ENCODE measurements at regions not wholly inside any gene's neighbourhood (a gene's known extent, or its start where the extent isn't known, plus 50 kb on each side); places are given as distances from the start of the nearest gene placed in this dataset.

DNA sequence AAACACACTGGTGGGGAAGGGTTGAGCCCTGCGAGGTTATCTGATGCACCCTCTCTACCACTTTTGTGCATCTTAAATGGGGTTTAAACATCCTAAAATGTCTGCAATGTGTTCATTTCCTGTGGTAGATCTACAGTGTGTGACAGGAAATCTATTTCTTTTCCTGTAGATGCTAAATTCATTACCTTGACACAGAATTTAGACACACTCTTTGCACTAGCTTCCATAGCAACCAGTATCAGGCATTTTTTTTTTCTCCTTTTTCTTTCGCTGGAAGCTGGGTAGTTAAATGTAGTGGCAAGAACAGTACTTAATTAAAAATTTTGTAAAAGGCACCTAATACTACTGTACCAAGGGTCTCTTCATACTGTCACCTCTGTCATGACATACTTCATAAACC is 141.1 kb downstream of the RFPL4B start:
- intact Hi-C loops (cut with DNase I; ENCODE audit: low total_unique reads): no loop called here
- no peaks in the 10 kb centered on the region for H3K9me3 ChIP-seq
- H3K36me3 ChIP-seq: no peaks in the 10 kb centered on the region
- no peak for DNase-seq
- TF ChIP-seq CTCF (IDR thresholded peaks at IDR 0.05): no peak
- H3K4me1 ChIP-seq: peaks cover 0 to 23% (median 3%) of the 10 kb centered on the region in 4 donors
- no peak overlapping the region for H3K4me3 ChIP-seq
- H3K27ac ChIP-seq: no peak overlapping the region
- no peaks in the 10 kb centered on the region for H3K27me3 ChIP-seq

DNA sequence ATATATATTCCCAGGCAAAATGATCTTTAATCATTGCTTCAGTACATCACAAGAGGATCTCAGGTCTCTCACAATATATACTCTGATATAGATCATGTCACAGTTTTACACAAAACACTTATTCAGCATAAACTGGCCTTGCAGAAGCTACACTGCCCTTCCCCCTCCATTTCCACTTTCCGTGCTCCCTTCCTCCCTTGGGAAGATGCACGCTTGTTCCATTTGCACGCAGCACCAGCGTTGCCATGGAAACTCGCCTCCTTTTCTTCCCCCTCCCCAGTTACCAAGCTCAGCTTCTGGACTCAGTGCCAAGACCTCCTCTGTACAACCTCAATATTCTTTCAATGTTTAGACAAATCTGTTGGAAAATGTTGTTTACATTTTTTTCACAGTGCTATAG is 154.6 kb downstream of the RFPL4B start:
- TF ChIP-seq CTCF (IDR thresholded peaks at IDR 0.05): no peak
- Histone ChIP-seq H3K27ac (no peak overlapping the region), H3K4me1 (no peaks in the 10 kb centered on the region), H3K9me3 (no peaks in the 10 kb centered on the region), H3K4me3 (no peak overlapping the region), H3K36me3 (no peaks in the 10 kb centered on the region), H3K27me3 (no peaks in the 10 kb centered on the region)
- no peak for DNase-seq
- intact Hi-C loops (cut with DNase I; ENCODE audit: low total_unique reads): no loop called here

DNA sequence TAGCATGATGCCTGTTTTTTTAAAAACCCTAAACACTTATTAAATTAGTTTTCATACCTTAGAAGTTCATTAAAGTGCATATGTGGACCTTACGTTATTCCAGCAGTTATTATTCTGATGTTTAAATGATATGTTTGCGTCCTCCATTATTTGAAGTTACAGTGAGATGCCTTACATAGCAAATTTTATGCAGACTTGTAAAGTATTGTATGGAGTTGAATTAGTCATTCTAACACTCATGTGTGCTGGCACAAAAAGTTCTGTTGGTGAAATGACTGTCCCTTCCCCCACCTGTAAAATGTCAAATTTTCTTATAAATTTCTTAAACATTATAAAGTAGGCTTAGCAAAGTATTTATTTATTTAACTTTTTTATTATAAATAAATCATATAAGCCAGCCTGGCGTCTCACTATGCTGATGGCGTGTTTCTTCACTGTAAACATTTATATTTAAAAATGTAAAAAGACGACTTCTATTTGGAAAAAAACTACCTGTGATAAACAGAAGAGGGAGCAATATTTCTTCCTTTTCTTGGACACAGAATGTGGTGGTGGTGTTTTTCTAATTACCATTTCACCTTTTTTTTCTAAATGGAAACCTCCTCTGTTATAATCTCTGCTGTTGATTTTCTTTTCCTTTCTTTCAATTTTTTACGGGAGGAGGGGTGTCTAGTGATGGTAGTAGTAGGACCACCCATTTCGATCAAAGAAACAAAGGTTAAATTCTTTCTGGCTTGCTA is 155.4 kb downstream of the RFPL4B start:
- H3K27ac ChIP-seq: no peak overlapping the region
- intact Hi-C loops (cut with DNase I; ENCODE audit: low total_unique reads): no loop called here
- no peak for TF ChIP-seq CTCF (IDR thresholded peaks at IDR 0.05)

DNA sequence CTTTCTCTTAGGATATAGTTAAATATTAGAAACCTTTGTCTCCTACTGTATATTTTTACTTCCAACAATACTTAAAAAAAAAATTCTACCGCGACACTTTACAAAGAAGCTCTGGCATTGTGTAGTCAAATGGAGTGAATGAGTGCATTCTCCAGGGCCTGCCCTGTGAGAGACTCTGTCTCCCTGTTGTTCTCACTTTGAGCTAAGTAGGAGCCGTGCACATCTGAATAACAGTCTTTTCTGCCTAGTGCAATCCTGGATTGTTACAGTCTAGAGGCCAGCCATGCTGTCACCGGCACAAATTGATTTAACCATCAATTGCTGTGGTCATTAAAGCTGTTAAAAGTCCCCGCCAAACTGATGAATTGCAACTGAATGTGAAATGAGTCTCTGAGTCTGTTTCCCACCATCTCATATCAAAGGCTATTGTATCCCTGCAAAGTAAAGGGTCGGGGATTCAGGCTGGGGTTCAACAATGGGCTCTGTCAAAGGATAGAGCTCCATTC is 156.0 kb downstream of the RFPL4B start:
- Histone ChIP-seq H3K4me1 (no peaks in the 10 kb centered on the region), H3K27ac (no peak overlapping the region), H3K4me3 (no peak overlapping the region), H3K36me3 (no peaks in the 10 kb centered on the region), H3K27me3 (no peaks in the 10 kb centered on the region), H3K9me3 (no peaks in the 10 kb centered on the region)
- TF ChIP-seq CTCF (IDR thresholded peaks at IDR 0.05): no peak
- DNase-seq: no peak
- intact Hi-C loops (cut with DNase I; ENCODE audit: low total_unique reads): no loop called here

More for the DNA sequence above, 155.4 kb downstream of the RFPL4B start:
- no peaks in the 10 kb centered on the region for H3K9me3 ChIP-seq
- no peak for DNase-seq
- no peaks in the 10 kb centered on the region for H3K27me3 ChIP-seq
- no peaks in the 10 kb centered on the region for H3K4me1 ChIP-seq
- H3K36me3 ChIP-seq: no peaks in the 10 kb centered on the region
- H3K4me3 ChIP-seq: no peak overlapping the region

DNA sequence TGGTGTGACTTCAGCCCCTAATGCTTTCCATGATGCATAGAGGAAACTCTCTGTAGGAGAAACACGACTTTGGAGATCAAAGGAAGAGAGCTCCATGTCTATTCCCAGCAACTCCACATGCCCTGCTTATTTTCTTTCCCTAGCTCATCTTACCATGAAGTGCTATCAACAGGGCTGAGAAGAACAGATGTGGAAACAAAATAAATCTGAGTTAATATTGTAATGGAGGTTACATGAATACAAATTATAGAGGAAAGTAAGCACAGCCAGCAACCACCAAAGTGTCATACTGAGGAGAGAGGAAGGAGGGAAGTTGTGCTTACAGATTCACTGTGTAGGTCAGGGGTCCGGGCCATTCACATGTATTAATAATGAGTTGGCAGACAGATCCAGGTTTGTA is 157.5 kb downstream of the RFPL4B start:
- H3K27ac ChIP-seq: no peak overlapping the region
- intact Hi-C loops (cut with DNase I; ENCODE audit: low total_unique reads): no loop called here
- DNase-seq: no peak
- H3K4me3 ChIP-seq: no peak overlapping the region
- no peaks in the 10 kb centered on the region for H3K9me3 ChIP-seq
- H3K4me1 ChIP-seq: no peaks in the 10 kb centered on the region
- no peak for TF ChIP-seq CTCF (IDR thresholded peaks at IDR 0.05)
- no peaks in the 10 kb centered on the region for H3K36me3 ChIP-seq
- no peaks in the 10 kb centered on the region for H3K27me3 ChIP-seq

Measured in tibial artery (tissue), 4 donors.